Adrenal gland (tissue), 9 donors: ENCODE measurements at regions not wholly inside any gene's neighbourhood (a gene's known extent, or its start where the extent isn't known, plus 50 kb on each side); places are given as distances from the start of the nearest gene placed in this dataset.

Source experiments
- DNase-seq, 7 donors: peaks; one replicate each; pipeline ENCODE4 v3.0.0-alpha.2; 2019 to 2020
- H3K27ac ChIP-seq, 5 donors: fragments of 200-600 bp; sonication (generic) in 4 of 5; 1 replicate in 3 of 5; 2 replicates in 2 of 5; pipeline versions ENCODE4 v1.5.1 to v1.8.0; 2016 to 2020; ENCODE audit warnings: mild to moderate bottlenecking in 1 of 5
- H3K27me3 ChIP-seq: fragments of 200-600 bp; 2 replicates; pipeline ENCODE4 v1.8.0; 2021
- H3K36me3 ChIP-seq, 2 donors: fragments of 200-600 bp; replicated peaks in 1 of 2; 1 replicate in 1 of 2; 2 replicates in 1 of 2; pipeline versions ENCODE4 v1.5.1 to v1.8.0; 2018 to 2022
- H3K4me1 ChIP-seq, 2 donors: fragments of 200-600 bp; replicated peaks in 1 of 2; 1 replicate in 1 of 2; 2 replicates in 1 of 2; pipeline versions ENCODE4 v1.5.1 to v1.8.0; 2018 to 2021
- H3K4me3 ChIP-seq, 4 donors: fragments of 200-600 bp; sonication (generic) in 3 of 4; one replicate each; pipeline ENCODE4 v1.5.1; 2016 to 2018
- H3K9me3 ChIP-seq, 3 donors: fragments of 200-600 bp; sonication (generic) in 1 of 3; replicated peaks in 1 of 3; 1 replicate in 2 of 3; 2 replicates in 1 of 3; pipeline versions ENCODE4 v1.5.1 to v1.8.0; 2016 to 2021
- POLR2A ChIP-seq, 2 donors: fragments of 450-650 bp; IDR thresholded peaks; one replicate each; pipeline ENCODE4 v1.6.1; 2017; ENCODE audit warnings: antibody characterized with exemption in 2 of 2, mild to moderate bottlenecking in 2 of 2, moderate library complexity in 1 of 2
- WGBS, 4 donors: extraction: QIAGEN DNeasy Blood & Tissue Kit in 2 of 4; methylation state at CpG; one replicate each; pipeline versions ENCODE4 v1.1.5 to v1.1.7; 2013 to 2017; 5-methylcytosine and 5-hydroxymethylcytosine counted together
- intact Hi-C, 2 donors: fragments of 100-400 bp; cut with DNase I; formaldehyde crosslinking; loops; one replicate each; pipeline versions ENCODE4 v1.14.1 to v1.15.0; 2022 to 2023
- TF ChIP-seq, protein P1 (sequence below), 6 experiments: fragments of 450-650 bp in 4 of 6; fragments of 200-600 bp in 2 of 6; sonication (generic) in 1 of 6; IDR thresholded peaks; 1 replicate in 5 of 6; 2 replicates in 1 of 6; pipeline versions ENCODE4 v1.5.1 to v1.8.0; 2016 to 2021; ENCODE audit warnings: antibody characterized with exemption in 6 of 6, mild to moderate bottlenecking in 2 of 6, moderate library complexity in 1 of 6
- donor health status: healthy with polysubstance abuse.
- donor health status: Bipolar disorder and iron deficiency.
- donor health status: DM: yes; HTN: yes; CAD: no.
- donor health status: DM: no; HTN: no; CAD: no.
- donor health status: DM: no; HTN: no; CAD: no.

DNA sequence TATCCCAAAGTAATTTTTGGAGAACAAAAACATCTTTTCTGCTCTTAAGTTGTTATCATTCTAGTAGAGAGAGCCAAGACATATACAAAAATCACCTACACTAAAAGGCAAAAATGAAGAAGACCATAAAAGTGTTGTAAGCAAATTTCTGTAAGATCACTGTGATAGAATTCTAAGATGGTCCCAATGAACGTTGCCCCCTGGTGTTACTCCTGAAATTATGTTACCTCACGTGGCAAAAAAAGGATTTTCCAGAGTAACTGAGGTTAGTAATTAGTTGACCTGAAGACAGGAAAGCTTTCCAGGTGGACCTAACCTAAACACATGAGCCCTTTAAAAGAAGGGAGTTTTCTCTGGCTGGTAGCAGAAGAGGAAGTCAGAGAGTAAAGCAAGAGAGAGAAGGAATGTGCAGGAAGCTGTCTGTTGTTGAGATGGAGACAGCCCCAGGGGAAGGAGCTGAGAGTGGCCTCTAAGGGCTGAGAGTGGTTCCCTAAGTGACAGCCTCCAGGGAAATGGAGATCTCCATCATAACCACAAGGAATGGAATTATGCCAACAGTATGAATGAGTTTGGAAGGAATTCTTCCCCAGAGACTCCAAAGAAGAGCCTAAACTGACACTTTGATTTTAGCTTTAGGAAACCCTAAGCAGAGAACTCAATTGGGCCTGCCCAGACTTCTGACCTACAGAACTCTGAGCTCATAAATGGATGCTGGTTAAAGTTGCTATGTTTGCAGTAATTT is 205.9 kb downstream of the CD47 start:
- DNase-seq, result no peak
- no peaks in the 10 kb centered on the region for H3K36me3 ChIP-seq
- no peak overlapping the region for H3K4me3 ChIP-seq
- H3K4me1 ChIP-seq, result no peaks in the 10 kb centered on the region
- TF ChIP-seq POLR2A (IDR thresholded peaks at IDR 0.05), result no peak
- TF ChIP-seq, protein P1, sequence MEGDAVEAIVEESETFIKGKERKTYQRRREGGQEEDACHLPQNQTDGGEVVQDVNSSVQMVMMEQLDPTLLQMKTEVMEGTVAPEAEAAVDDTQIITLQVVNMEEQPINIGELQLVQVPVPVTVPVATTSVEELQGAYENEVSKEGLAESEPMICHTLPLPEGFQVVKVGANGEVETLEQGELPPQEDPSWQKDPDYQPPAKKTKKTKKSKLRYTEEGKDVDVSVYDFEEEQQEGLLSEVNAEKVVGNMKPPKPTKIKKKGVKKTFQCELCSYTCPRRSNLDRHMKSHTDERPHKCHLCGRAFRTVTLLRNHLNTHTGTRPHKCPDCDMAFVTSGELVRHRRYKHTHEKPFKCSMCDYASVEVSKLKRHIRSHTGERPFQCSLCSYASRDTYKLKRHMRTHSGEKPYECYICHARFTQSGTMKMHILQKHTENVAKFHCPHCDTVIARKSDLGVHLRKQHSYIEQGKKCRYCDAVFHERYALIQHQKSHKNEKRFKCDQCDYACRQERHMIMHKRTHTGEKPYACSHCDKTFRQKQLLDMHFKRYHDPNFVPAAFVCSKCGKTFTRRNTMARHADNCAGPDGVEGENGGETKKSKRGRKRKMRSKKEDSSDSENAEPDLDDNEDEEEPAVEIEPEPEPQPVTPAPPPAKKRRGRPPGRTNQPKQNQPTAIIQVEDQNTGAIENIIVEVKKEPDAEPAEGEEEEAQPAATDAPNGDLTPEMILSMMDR (IDR thresholded peaks at IDR 0.05), result no peak
- 41 to 71% (median 49%) methylated on average over 2 of the region's 2 CpGs for WGBS, 4 donors
- no peaks in the 10 kb centered on the region for H3K27me3 ChIP-seq
- H3K9me3 ChIP-seq, result peaks cover 0 to 4% (median 0%) of the 10 kb centered on the region in 3 donors
- H3K27ac ChIP-seq, result no peak overlapping the region
- intact Hi-C loops, result no loop called here

DNA sequence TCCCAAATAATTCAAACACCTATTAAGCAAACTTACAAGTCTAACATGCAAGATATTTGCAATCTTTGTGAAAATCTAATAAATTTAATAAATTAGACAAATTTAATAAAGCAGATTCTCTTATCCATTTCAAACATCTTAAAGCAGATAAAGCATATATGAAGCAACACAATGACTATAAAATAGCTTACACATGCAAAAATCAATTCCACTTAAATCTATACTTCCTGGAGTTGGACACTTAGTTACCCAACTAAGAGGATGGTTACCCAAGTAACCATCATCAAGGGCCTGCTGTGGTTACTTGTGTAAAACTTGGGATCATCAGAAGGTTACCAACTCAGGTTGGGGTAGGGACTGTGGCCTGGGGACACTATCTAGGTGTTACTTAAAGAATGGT is 206.8 kb downstream of the CD47 start:
- intact Hi-C loops, result no loop called here
- Histone ChIP-seq H3K27ac (no peak overlapping the region), H3K9me3 (no peaks in the 10 kb centered on the region), H3K36me3 (no peaks in the 10 kb centered on the region), H3K4me3 (no peak overlapping the region), H3K4me1 (no peaks in the 10 kb centered on the region), H3K27me3 (no peaks in the 10 kb centered on the region)
- no peak for TF ChIP-seq POLR2A (IDR thresholded peaks at IDR 0.05)
- TF ChIP-seq, protein P1 (IDR thresholded peaks at IDR 0.05), result no peak
- no peak for DNase-seq

DNA sequence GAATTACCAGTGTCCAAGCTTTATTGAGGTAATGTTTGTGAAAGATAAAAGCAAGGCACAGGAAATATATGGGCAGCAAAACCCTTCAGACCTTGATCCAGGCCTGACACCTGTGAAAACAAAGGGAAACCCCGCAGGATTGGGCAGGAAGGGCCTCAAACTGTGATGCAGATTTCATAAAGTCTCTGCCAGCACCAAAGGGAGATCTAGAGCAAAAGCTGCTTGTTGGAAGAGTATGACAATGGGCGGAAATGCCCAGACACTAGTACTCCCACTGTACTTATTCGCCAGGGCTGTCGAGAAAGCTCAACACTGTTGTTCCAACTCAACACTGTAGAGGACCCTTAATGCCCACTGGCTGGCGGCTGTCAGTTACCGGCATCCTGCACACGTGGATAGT is 207.9 kb downstream of the CD47 start:
- intact Hi-C loops, result no loop called here
- Histone ChIP-seq H3K27me3 (no peaks in the 10 kb centered on the region), H3K4me3 (no peak overlapping the region), H3K27ac (no peak overlapping the region), H3K4me1 (no peaks in the 10 kb centered on the region), H3K36me3 (no peaks in the 10 kb centered on the region), H3K9me3 (no peaks in the 10 kb centered on the region)
- 87 to 92% (median 90%) methylated on average over 7 of the region's 7 CpGs for WGBS, 4 donors
- TF ChIP-seq, protein P1 (IDR thresholded peaks at IDR 0.05), result no peak
- TF ChIP-seq POLR2A (IDR thresholded peaks at IDR 0.05), result no peak
- DNase-seq, result no peak

DNA sequence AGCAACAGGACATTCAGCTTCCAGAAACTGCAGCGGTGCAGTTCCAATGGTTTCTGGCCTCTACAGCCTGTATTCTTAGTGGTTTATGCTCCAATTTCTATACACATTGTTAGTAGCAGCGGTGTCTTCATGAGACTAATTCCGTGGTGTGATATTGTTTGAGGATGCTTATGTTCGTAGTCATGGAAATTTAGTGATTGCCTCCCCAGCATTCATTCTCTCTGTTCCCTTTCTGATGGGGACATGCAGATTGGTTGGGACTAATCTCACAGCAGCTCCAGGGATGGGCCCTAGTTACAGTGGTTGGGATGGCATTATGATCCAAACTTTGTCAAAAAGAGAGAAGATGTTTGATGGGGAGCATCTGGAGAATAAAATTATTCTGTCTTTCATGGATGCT is 208.6 kb downstream of the CD47 start:
- no peak overlapping the region for H3K4me3 ChIP-seq
- intact Hi-C loops, result no loop called here
- 89 to 98% (median 96%) methylated on average over 4 of the region's 4 CpGs for WGBS, 4 donors
- no peaks in the 10 kb centered on the region for H3K27me3 ChIP-seq
- H3K4me1 ChIP-seq, result no peaks in the 10 kb centered on the region
- no peak overlapping the region for H3K27ac ChIP-seq
- DNase-seq, result no peak
- no peak for TF ChIP-seq POLR2A (IDR thresholded peaks at IDR 0.05)
- TF ChIP-seq, protein P1 (IDR thresholded peaks at IDR 0.05), result no peak
- H3K36me3 ChIP-seq, result no peaks in the 10 kb centered on the region
- no peaks in the 10 kb centered on the region for H3K9me3 ChIP-seq
